ENCODE measurements at regions not wholly inside any gene's neighbourhood (a gene's known extent, or its start where the extent isn't known, plus 50 kb on each side); places are given as distances from the start of the nearest gene placed in this dataset.

GRCh38 chr2:106706283-106706682 is 179.7 kb downstream of the ST6GAL2 start:
- TF ChIP-seq CTCF (IDR thresholded peaks at IDR 0.05) (no peak), POLR2A (IDR thresholded peaks at IDR 0.05) (no peak)
